Globus pallidus (tissue), 1 donor: ENCODE measurements at regions not wholly inside any gene's neighbourhood (a gene's known extent, or its start where the extent isn't known, plus 50 kb on each side); places are given as distances from the start of the nearest gene placed in this dataset.

Experiments used
- DNase-seq: peaks from one replicate; pipeline ENCODE4 v3.0.0-alpha.2; 2015; ENCODE audit warnings: low spot score

DNA sequence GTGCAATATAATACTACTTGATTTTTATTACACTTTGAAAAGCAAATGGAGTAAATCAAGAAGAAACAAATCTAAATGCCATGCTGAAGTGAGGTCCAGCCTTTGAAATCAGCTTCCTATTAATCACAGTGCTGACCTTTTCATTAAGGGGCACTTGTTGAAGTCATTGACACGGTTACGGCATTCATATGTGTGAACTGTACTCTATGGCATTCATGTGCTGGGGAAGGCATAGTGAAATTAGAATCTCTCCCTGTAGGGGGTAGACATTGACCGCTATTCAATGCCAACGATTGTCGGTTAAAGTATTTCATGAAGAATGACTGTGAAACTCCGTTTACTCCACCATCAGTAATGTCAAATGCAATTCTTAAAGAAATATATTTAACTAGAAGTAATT is 296.1 kb upstream of the SEMA3A start:
- no peak for DNase-seq

DNA sequence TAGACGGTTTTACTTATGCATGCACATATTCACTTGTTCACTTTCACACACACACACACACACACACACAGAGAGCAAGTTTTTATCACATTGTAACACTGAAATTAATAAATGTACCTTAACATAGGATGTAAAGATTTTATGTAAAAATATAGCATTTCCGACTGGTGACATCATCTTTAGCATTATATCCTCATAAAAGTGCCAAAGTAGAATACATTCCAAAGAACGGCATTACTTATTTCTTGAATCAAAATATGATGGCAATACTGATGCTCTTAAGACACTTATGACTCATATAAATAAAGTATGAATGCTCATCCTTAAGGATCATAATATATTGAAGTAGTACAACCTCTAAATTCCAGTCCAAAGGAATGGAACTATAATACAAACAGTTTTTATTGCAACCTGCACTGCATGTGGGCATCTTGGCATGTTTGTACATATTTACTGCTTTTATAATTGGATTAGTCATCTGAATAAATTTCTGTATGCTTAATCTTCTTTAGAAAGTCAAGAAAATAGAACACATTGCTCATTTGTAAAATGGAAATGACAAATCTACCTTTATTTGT is 290.0 kb upstream of the SEMA3A start:
- DNase-seq = no peak

- no peak for DNase-seq
Observed at GRCh38 chr7:84482476-84482875, 287.9 kb upstream of the SEMA3A start.

- DNase-seq = no peak
Observed at GRCh38 chr7:84479059-84479458, 284.5 kb upstream of the SEMA3A start.

DNA sequence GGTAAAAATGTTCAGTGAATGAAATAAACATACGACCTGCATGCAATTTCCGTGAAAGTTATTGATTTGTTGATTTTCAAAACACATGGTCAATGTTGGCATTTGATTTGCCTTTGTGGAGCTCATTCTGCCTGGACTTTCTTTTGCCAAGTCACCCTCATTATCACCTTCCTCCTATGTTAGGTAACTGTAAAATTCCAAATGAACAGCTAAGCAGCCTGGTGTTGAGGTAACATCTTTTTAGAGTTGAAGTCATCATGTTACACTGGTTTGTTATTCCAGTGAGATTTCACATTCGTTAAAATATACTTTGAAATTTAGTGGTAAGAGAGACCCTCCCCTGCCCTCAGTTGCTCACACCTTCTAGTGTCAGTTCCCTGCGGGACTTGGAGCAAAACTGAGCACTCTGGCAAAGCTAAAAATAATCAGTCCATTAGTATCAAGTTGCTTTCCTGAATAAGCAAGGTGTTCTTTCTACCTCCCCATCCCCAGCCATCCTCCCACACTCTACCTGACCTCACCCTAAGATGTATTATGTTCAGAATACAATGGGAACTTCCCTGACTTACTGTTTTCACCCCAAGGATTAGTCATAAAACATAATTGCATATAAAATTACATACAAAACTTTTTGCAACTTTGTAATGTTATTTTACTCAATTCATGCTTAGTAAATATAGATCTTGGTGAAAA is 283.3 kb upstream of the SEMA3A start:
- no peak for DNase-seq

GRCh38 chr7:84474436-84474835 is 279.8 kb upstream of the SEMA3A start:
- no peak for DNase-seq

- DNase-seq = no peak
Observed at GRCh38 chr7:84471576-84471975, 277.0 kb upstream of the SEMA3A start.

GRCh38 chr7:84469034-84469433 is 274.4 kb upstream of the SEMA3A start:
- no peak for DNase-seq

- DNase-seq = no peak
Observed at GRCh38 chr7:84462259-84462658, 267.7 kb upstream of the SEMA3A start.

GRCh38 chr7:84461093-84461492 is 266.5 kb upstream of the SEMA3A start:
- no peak for DNase-seq

DNA sequence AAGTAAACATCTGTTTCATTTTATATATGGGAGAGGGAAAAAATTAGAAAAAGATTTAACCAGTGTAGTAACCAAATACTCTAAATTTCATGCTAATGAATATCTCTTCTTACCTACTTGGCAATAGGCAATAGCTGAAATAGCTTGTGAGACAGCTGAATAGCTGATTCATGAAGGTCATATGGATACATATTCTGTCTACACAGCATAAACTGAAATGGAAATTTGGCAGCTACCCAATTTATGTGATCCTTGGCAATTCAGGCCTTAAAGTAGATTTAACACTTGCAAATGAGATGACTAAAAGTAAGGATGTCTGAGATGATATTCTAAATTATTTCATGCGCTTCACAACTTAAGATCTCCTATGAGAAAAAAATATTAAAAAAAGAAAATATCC is 261.2 kb upstream of the SEMA3A start:
- no peak for DNase-seq

GRCh38 chr7:84454174-84454959 is 259.8 kb upstream of the SEMA3A start:
- DNase-seq = no peak

- DNase-seq = no peak
Observed at GRCh38 chr7:84452618-84453017, 258.0 kb upstream of the SEMA3A start.

DNA sequence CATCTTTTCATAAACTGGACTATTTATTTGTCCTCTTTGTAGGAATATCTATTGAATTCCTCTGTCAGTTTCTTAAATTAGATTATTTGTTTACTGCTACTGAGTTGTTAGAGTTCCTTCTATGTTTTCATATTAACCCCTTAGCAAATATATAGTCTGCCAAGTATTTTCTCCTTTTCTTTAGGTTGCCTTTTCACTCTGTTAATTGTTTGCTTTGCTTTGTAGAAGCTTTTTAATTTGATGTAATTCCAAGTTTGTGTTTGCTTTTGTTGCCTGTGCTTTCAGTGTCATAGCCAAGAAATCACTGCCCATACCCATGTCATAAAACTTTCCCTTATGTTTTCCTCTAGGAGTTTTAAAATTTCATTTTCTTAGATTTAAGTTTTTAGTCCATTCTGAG is 256.2 kb upstream of the SEMA3A start:
- DNase-seq = no peak

- no peak for DNase-seq
Observed at GRCh38 chr7:84447636-84448293, 253.2 kb upstream of the SEMA3A start.

- no peak for DNase-seq
Observed at GRCh38 chr7:84446991-84447480, 252.4 kb upstream of the SEMA3A start.

- DNase-seq = no peak
Observed at GRCh38 chr7:84425702-84426259, 231.2 kb upstream of the SEMA3A start.

DNA sequence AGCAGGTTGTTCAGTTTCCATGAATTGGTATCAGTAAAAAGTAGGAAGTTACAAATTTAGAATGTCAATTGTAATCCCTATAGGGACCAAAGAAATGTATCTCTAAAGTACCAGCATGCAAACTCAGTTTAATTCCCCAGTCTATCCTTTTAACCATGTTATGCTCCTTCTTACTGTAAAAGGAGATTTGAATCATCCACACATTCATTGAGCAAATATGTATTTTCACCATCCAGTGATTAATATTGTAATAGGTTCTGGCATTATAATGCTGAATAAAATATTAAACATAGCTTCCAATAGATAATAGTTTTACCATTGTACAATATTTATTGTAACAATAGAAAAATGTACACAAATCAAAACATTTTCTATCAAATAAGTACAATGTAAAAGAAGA is 228.2 kb upstream of the SEMA3A start:
- DNase-seq = no peak

GRCh38 chr7:84412161-84412969 is 217.8 kb upstream of the SEMA3A start:
- no peak for DNase-seq

DNA sequence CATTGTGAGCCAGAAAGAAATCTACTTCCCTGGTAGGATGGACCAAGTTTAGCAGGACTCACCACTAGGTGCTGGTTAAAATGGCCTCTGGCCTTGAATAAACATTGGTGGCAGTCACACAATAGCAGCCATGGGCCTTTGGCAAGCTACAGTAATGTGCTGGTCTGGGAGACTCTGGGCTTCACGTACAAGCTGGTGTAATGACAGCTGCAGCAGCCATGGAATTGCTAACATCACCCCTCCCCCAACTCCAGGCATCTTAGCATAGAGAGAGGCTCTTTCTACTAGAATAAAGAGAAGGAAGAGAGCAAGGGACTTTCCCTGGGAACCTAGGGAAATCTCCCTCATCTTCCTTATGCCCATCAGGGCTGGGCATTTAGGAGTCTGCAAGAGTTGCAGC is 205.1 kb upstream of the SEMA3A start:
- DNase-seq = no peak

- DNase-seq = no peak
Observed at GRCh38 chr7:84394219-84394618, 199.6 kb upstream of the SEMA3A start.
